Calu3 (cell line): ENCODE measurements at regions not wholly inside any gene's neighbourhood (a gene's known extent, or its start where the extent isn't known, plus 50 kb on each side); places are given as distances from the start of the nearest gene placed in this dataset.

ENCODE experiments used
- BruUV-seq: library from RNA; stranded (reverse); fragments of 400-500 nt; replicated peaks from 2 replicates; lab custom pipeline; 2021; lab: Mats Ljungman, UMichigan
- CTCF ChIA-PET: fragments of 300-600 bp; sonication (Branson Sonifier 250); formaldehyde crosslinking; loops from one replicate; lab custom pipeline; 2022; ENCODE audit warnings: antibody characterized with exemption; lab: Charles Lee
- DNase-seq: peaks from one replicate; pipeline ENCODE4 v3.0.0; 2022
- H3K27ac Mint-ChIP-seq: one replicate; pipeline ENCODE4 v1.8.0; 2022; ENCODE audit warnings: mixed read lengths; ENCODE audit not compliant: unreplicated experiment
- H3K27me3 Mint-ChIP-seq: one replicate; pipeline ENCODE4 v1.8.0; 2022; ENCODE audit warnings: mixed read lengths; ENCODE audit not compliant: unreplicated experiment
- H3K36me3 Mint-ChIP-seq: one replicate; pipeline ENCODE4 v1.8.0; 2022; ENCODE audit warnings: mild to moderate bottlenecking, moderate library complexity, mixed read lengths; ENCODE audit not compliant: insufficient read depth, unreplicated experiment
- H3K4me1 Mint-ChIP-seq: one replicate; pipeline ENCODE4 v1.8.0; 2022; ENCODE audit warnings: mild to moderate bottlenecking, low read depth, mixed read lengths; ENCODE audit not compliant: unreplicated experiment
- H3K4me3 Mint-ChIP-seq: one replicate; pipeline ENCODE4 v1.8.0; 2022; ENCODE audit warnings: mild to moderate bottlenecking, low read depth, moderate library complexity, mixed read lengths; ENCODE audit not compliant: unreplicated experiment
- H3K9me3 Mint-ChIP-seq: one replicate; pipeline ENCODE4 v1.8.0; 2022; ENCODE audit warnings: low read depth, mixed read lengths; ENCODE audit not compliant: unreplicated experiment
- intact Hi-C: fragments of 100-400 bp; cut with micrococcal nuclease; formaldehyde crosslinking; loops from one replicate; pipeline ENCODE4 v1.10.0; 2022; ENCODE audit not compliant: unreplicated experiment
- TF ChIP-seq, protein P1 (sequence below): fragments of 200-600 bp; IDR thresholded peaks from one replicate; pipeline ENCODE4 v1.8.0; 2022; ENCODE audit warnings: antibody characterized with exemption; ENCODE audit not compliant: unreplicated experiment

DNA sequence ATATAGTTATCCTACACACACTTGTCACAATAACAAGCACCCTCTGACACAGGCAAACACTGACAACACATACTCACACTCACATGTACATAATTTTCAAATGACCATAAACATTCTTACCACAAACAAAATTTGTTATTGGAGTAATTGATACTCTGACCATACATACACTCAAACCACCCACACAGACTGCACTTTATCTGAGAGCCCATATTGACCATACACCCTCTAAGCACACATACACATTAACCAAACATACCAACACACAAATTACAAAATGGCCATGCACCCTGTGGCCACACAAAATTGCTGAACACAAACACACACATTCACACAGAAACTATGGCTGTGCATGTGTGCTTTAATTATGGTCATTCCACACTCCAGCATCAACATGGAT lies 79.1 kb upstream of the FAM120A start:
- BruUV-seq = no TSS peak
- intact Hi-C loops = no loop called here
- peaks cover 3% of the 10 kb centered on the region for H3K9me3 Mint-ChIP-seq
- H3K4me3 Mint-ChIP-seq = no peak overlapping the region
- no peak for DNase-seq
- no peak overlapping the region for H3K27ac Mint-ChIP-seq
- H3K36me3 Mint-ChIP-seq = no peaks in the 10 kb centered on the region
- no peaks in the 10 kb centered on the region for H3K4me1 Mint-ChIP-seq
- TF ChIP-seq, protein P1, sequence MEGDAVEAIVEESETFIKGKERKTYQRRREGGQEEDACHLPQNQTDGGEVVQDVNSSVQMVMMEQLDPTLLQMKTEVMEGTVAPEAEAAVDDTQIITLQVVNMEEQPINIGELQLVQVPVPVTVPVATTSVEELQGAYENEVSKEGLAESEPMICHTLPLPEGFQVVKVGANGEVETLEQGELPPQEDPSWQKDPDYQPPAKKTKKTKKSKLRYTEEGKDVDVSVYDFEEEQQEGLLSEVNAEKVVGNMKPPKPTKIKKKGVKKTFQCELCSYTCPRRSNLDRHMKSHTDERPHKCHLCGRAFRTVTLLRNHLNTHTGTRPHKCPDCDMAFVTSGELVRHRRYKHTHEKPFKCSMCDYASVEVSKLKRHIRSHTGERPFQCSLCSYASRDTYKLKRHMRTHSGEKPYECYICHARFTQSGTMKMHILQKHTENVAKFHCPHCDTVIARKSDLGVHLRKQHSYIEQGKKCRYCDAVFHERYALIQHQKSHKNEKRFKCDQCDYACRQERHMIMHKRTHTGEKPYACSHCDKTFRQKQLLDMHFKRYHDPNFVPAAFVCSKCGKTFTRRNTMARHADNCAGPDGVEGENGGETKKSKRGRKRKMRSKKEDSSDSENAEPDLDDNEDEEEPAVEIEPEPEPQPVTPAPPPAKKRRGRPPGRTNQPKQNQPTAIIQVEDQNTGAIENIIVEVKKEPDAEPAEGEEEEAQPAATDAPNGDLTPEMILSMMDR = no peak
- CTCF ChIA-PET = no interaction called here
- peaks cover 17% of the 10 kb centered on the region for H3K27me3 Mint-ChIP-seq

DNA sequence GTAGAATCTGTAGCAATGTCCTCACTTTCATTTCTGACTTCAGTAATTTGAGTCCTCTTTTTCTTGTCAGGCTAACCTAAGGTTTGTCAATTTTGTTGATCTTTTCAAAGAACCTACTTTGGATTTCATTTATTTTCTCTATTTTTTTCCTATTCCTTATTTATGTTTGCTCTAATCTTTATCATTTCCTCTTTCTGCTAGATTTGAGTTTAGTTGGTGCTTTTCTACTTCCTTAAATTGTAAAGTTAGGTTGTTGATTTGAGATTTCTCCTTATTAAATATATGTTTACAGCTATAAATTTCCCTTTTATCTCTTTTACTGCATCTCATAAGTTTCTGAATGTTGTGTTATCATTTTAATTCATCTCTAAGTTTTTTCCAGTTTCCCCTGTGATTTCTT lies 75.1 kb upstream of the FAM120A start:
- Mint-ChIP-seq H3K4me1 (no peaks in the 10 kb centered on the region), H3K27me3 (no peaks in the 10 kb centered on the region), H3K9me3 (no peaks in the 10 kb centered on the region), H3K36me3 (no peaks in the 10 kb centered on the region), H3K27ac (no peak overlapping the region), H3K4me3 (no peak overlapping the region)
- BruUV-seq = no TSS peak
- CTCF ChIA-PET = no interaction called here
- intact Hi-C loops = no loop called here
- no peak for DNase-seq
- TF ChIP-seq, protein P1 = no peak

- H3K27me3 Mint-ChIP-seq = no peaks in the 10 kb centered on the region
- no peaks in the 10 kb centered on the region for H3K9me3 Mint-ChIP-seq
- BruUV-seq = no TSS peak
- DNase-seq = no peak
- no peak overlapping the region for H3K4me3 Mint-ChIP-seq
- TF ChIP-seq, protein P1 = no peak
- intact Hi-C loops = no loop called here
- H3K27ac Mint-ChIP-seq = no peak overlapping the region
- no peaks in the 10 kb centered on the region for H3K36me3 Mint-ChIP-seq
- no peaks in the 10 kb centered on the region for H3K4me1 Mint-ChIP-seq
- CTCF ChIA-PET = interaction anchor here (0.7 kb wide), 1 partner anchor 68 kb away, joined by 4 read pairs; no protein-coding TSS in a partner anchor
Observed at GRCh38 chr9:93378276-93378675, 73.2 kb upstream of the FAM120A start.

- no peaks in the 10 kb centered on the region for H3K27me3 Mint-ChIP-seq
- TF ChIP-seq, protein P1 = no peak
- H3K36me3 Mint-ChIP-seq = no peaks in the 10 kb centered on the region
- no peaks in the 10 kb centered on the region for H3K9me3 Mint-ChIP-seq
- CTCF ChIA-PET = no interaction called here
- no TSS peak for BruUV-seq
- no peaks in the 10 kb centered on the region for H3K4me1 Mint-ChIP-seq
- no peak overlapping the region for H3K27ac Mint-ChIP-seq
- intact Hi-C loops = no loop called here
- DNase-seq = no peak
- no peak overlapping the region for H3K4me3 Mint-ChIP-seq
Observed at GRCh38 chr9:93379051-93379450, 72.4 kb upstream of the FAM120A start.
